ENCODE measurements at regions not wholly inside any gene's neighbourhood (a gene's known extent, or its start where the extent isn't known, plus 50 kb on each side); places are given as distances from the start of the nearest gene placed in this dataset.

GRCh38 chr22:34038801-34039555, 118.7 kb upstream of the LARGE1 start:
- no peak overlapping the region for H3K4me3 ChIP-seq (replicated peaks; ENCODE audit: low read depth, low read length)
- DNase-seq (ENCODE audit: extremely low read depth, low read depth), result no peak
- TF ChIP-seq CTCF (IDR thresholded peaks at IDR 0.05; ENCODE audit: low read depth, low read length, missing control alignments), result no peak

- no peak for DNase-seq (ENCODE audit: extremely low read depth, low read depth)
- no peak overlapping the region for H3K4me3 ChIP-seq (replicated peaks; ENCODE audit: low read depth, low read length)
- TF ChIP-seq CTCF (IDR thresholded peaks at IDR 0.05; ENCODE audit: low read depth, low read length, missing control alignments), result no peak
These were observed 125.0 kb upstream of the LARGE1 start for GRCh38 chr22:34045311-34045710.

- no peak for TF ChIP-seq CTCF (IDR thresholded peaks at IDR 0.05; ENCODE audit: low read depth, low read length, missing control alignments)
- H3K4me3 ChIP-seq (replicated peaks; ENCODE audit: low read depth, low read length), result no peak overlapping the region
- DNase-seq (ENCODE audit: extremely low read depth, low read depth), result no peak
These were observed 135.4 kb upstream of the LARGE1 start for GRCh38 chr22:34055525-34056200.

- H3K4me3 ChIP-seq (replicated peaks; ENCODE audit: low read depth, low read length), result no peak overlapping the region
- no peak for TF ChIP-seq CTCF (IDR thresholded peaks at IDR 0.05; ENCODE audit: low read depth, low read length, missing control alignments)
- DNase-seq (ENCODE audit: extremely low read depth, low read depth), result no peak
These were observed 137.4 kb upstream of the LARGE1 start for GRCh38 chr22:34057726-34058125.

- TF ChIP-seq CTCF (IDR thresholded peaks at IDR 0.05; ENCODE audit: low read depth, low read length, missing control alignments), result no peak
- no peak overlapping the region for H3K4me3 ChIP-seq (replicated peaks; ENCODE audit: low read depth, low read length)
- DNase-seq (ENCODE audit: extremely low read depth, low read depth), result no peak
These were observed 144.4 kb upstream of the LARGE1 start for GRCh38 chr22:34064696-34065095.

GRCh38 chr22:34067031-34067430, 146.8 kb upstream of the LARGE1 start:
- H3K4me3 ChIP-seq (replicated peaks; ENCODE audit: low read depth, low read length), result no peak overlapping the region
- no peak for DNase-seq (ENCODE audit: extremely low read depth, low read depth)
- no peak for TF ChIP-seq CTCF (IDR thresholded peaks at IDR 0.05; ENCODE audit: low read depth, low read length, missing control alignments)

All from HFF-Myc (cell line).